ENCODE measurements at regions not wholly inside any gene's neighbourhood (a gene's known extent, or its start where the extent isn't known, plus 50 kb on each side); places are given as distances from the start of the nearest gene placed in this dataset.

DNA sequence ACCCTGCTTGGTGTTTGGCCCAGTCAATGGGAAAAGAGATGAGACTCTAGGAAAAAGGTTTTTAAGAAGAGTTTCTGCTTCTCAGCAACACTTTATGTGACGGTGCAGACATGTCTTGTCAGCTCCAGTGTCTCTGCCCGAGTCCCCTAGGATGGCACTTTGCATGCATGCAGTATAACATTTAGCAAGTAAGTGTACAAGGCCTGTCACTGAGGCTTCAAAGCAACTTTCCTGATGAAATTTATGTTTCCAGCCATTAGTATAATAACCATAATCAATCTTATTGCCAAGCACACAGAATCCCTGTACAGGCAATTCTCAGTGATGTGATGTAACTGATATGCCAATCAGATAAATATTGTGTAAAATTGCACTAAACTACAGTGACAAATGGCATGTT is 248.1 kb upstream of the PLET1 start:
- no peak overlapping the region for H3K4me2 ChIP-seq
- no peak overlapping the region for H3K9ac ChIP-seq
- no peak overlapping the region for H3K4me3 ChIP-seq (IDR thresholded peaks at IDR 0.05; ENCODE audit: insufficient read depth, low read depth, low read length)
- H2AFZ ChIP-seq (ENCODE audit: low read depth), result no peak overlapping the region
- no peaks in the 10 kb centered on the region for H3K36me3 ChIP-seq (ENCODE audit: insufficient read depth)
- H3K27me3 ChIP-seq (ENCODE audit: insufficient read depth, low read depth), result no peaks in the 10 kb centered on the region
- no peak overlapping the region for H3K27ac ChIP-seq
- H4K20me1 ChIP-seq (ENCODE audit: insufficient read depth), result no peaks in the 10 kb centered on the region
- no peaks in the 10 kb centered on the region for H3K79me2 ChIP-seq (ENCODE audit: insufficient read depth, low read depth)
- no peaks in the 10 kb centered on the region for H3K4me1 ChIP-seq (ENCODE audit: low read depth, poor library complexity, severe bottlenecking)
- TF ChIP-seq, protein P1, sequence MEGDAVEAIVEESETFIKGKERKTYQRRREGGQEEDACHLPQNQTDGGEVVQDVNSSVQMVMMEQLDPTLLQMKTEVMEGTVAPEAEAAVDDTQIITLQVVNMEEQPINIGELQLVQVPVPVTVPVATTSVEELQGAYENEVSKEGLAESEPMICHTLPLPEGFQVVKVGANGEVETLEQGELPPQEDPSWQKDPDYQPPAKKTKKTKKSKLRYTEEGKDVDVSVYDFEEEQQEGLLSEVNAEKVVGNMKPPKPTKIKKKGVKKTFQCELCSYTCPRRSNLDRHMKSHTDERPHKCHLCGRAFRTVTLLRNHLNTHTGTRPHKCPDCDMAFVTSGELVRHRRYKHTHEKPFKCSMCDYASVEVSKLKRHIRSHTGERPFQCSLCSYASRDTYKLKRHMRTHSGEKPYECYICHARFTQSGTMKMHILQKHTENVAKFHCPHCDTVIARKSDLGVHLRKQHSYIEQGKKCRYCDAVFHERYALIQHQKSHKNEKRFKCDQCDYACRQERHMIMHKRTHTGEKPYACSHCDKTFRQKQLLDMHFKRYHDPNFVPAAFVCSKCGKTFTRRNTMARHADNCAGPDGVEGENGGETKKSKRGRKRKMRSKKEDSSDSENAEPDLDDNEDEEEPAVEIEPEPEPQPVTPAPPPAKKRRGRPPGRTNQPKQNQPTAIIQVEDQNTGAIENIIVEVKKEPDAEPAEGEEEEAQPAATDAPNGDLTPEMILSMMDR (conservative IDR thresholded peaks at IDR 0.05; ENCODE audit: low read depth, low read length), result no peak

DNA sequence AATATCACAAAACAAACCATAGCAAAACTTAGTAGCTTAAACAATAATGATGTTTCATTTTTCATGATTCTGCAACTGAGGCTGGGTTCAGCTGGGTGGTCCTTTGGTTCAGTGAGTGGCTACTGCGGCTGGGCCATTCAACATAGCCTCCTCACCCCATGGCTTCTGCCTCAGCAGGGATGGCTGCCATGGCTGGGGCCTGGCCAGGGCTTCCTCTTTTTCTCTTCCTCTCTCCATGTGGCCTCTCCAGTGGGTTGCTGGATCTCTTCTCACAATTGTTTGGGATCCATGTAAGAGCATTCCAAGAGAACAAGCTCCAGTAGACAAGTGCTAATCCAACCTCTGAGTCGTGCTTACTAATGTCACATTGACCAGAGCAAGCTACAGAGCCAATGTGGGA is 248.6 kb upstream of the PLET1 start:
- Histone ChIP-seq H4K20me1 (ENCODE audit: insufficient read depth) (no peaks in the 10 kb centered on the region), H2AFZ (ENCODE audit: low read depth) (no peak overlapping the region), H3K4me3 (IDR thresholded peaks at IDR 0.05; ENCODE audit: insufficient read depth, low read depth, low read length) (no peak overlapping the region), H3K27me3 (ENCODE audit: insufficient read depth, low read depth) (no peaks in the 10 kb centered on the region), H3K4me2 (no peak overlapping the region), H3K79me2 (ENCODE audit: insufficient read depth, low read depth) (no peaks in the 10 kb centered on the region), H3K27ac (no peak overlapping the region), H3K9ac (no peak overlapping the region), H3K4me1 (ENCODE audit: low read depth, poor library complexity, severe bottlenecking) (no peaks in the 10 kb centered on the region), H3K36me3 (ENCODE audit: insufficient read depth) (no peaks in the 10 kb centered on the region)
- TF ChIP-seq, protein P1 (conservative IDR thresholded peaks at IDR 0.05; ENCODE audit: low read depth, low read length), result no peak

DNA sequence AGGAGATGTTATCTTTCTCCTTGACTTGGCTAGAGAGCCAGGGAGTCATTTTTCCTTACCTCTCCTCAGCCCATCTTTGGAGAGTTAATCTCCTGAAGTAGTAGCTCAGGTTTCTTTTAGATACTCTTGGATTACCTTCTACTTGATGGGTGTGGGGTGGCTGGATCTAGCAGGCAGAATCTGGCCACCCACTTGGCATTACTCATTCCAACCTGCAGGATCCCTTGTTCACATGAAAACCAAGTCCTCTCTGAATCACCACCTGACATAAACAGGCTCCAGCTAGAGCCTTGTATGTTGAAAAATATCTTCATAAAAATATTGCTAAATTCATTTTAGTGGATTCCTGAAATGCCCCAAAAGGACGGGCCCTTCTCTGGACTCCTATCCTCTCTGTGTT is 250.6 kb upstream of the PLET1 start:
- Histone ChIP-seq H3K27me3 (ENCODE audit: insufficient read depth, low read depth) (no peaks in the 10 kb centered on the region), H3K4me3 (IDR thresholded peaks at IDR 0.05; ENCODE audit: insufficient read depth, low read depth, low read length) (no peak overlapping the region), H2AFZ (ENCODE audit: low read depth) (no peak overlapping the region), H3K79me2 (ENCODE audit: insufficient read depth, low read depth) (no peaks in the 10 kb centered on the region), H3K4me2 (no peak overlapping the region), H3K4me1 (ENCODE audit: low read depth, poor library complexity, severe bottlenecking) (no peaks in the 10 kb centered on the region), H3K36me3 (ENCODE audit: insufficient read depth) (no peaks in the 10 kb centered on the region), H4K20me1 (ENCODE audit: insufficient read depth) (no peaks in the 10 kb centered on the region), H3K9ac (no peak overlapping the region), H3K27ac (no peak overlapping the region)
- TF ChIP-seq, protein P1 (conservative IDR thresholded peaks at IDR 0.05; ENCODE audit: low read depth, low read length), result no peak

DNA sequence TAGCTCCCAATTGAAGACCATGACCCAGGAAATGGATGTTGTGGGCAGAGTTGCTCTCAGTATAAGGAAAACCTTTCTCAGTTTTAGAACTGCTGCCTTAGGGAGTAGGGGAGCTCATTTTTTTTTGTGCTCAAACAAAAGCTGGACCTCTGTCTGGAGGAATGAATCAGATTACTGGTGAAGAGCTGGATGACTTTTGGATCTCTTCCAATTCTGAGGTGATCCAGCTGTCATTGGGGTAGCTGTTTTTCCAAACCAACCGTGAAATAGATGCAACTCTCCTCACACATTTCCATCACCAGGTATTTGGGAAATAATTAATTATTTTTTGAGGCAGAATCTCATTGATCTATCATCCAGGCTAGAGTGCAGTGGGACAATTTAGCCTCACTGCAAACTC is 251.3 kb upstream of the PLET1 start:
- Histone ChIP-seq H3K4me3 (IDR thresholded peaks at IDR 0.05; ENCODE audit: insufficient read depth, low read depth, low read length) (no peak overlapping the region), H3K4me1 (ENCODE audit: low read depth, poor library complexity, severe bottlenecking) (no peaks in the 10 kb centered on the region), H3K9ac (no peak overlapping the region)

More for the DNA sequence above, 251.3 kb upstream of the PLET1 start:
- Histone ChIP-seq H3K27ac (no peak overlapping the region), H2AFZ (ENCODE audit: low read depth) (no peak overlapping the region), H3K36me3 (ENCODE audit: insufficient read depth) (no peaks in the 10 kb centered on the region), H3K79me2 (ENCODE audit: insufficient read depth, low read depth) (no peaks in the 10 kb centered on the region), H3K27me3 (ENCODE audit: insufficient read depth, low read depth) (no peaks in the 10 kb centered on the region), H4K20me1 (ENCODE audit: insufficient read depth) (no peaks in the 10 kb centered on the region), H3K4me2 (no peak overlapping the region)
- TF ChIP-seq, protein P1 (conservative IDR thresholded peaks at IDR 0.05; ENCODE audit: low read depth, low read length), result no peak
